GM19043 (cell line): ENCODE measurements at regions not wholly inside any gene's neighbourhood (a gene's known extent, or its start where the extent isn't known, plus 50 kb on each side); places are given as distances from the start of the nearest gene placed in this dataset.
"Not testable (repeated sequence)": the region's sequence is repeated elsewhere in the genome, so short reads cannot be mapped to it uniquely, and the experiment has no call there.

Experiments used
- ATAC-seq: cut with Tn5 transposase; IDR thresholded peaks from one replicate; pipeline ENCODE4 v1.9.1; 2021; ENCODE audit warnings: low read depth; ENCODE audit not compliant: unreplicated experiment

DNA sequence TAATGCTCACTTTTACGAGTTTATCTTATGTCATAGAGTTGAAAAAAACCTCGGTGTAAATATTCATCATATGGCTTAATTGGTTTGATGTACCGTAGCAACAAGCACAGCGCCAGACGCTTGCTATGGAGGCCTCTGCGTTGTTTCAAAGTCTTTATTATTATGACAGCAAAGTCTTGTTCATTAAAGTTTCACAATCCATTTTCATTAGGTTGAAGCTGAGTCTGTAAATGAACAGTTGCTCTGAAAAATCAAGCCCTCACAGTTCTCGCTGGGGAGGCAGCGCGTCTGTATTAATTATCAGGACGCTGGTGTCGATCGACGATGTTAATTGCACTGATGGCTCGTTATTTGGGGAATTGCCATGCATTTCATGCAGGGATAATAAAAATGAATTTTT lies 185.6 kb downstream of the INSC start:
- no peak for ATAC-seq

DNA sequence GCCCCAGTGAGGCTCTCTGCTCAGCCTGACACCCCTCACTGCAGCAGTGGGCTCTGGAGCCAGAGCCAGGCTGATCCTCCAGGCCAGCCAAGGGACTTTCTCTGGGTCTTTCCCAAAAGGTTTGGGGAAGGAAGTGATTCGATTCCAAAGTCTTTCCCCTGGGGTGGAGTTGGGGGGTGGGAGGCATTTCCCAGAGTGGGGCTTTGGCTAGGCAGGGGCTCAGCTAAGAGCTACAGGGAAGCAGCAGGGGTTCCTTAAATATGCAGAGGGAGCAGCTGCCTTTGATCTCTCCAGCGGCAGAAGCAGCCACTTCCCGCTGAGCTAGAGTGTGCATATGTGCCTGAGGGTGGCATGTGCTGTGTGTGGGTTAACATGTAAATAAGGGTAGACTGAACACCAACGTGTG lies 192.9 kb downstream of the INSC start:
- ATAC-seq = no peak

DNA sequence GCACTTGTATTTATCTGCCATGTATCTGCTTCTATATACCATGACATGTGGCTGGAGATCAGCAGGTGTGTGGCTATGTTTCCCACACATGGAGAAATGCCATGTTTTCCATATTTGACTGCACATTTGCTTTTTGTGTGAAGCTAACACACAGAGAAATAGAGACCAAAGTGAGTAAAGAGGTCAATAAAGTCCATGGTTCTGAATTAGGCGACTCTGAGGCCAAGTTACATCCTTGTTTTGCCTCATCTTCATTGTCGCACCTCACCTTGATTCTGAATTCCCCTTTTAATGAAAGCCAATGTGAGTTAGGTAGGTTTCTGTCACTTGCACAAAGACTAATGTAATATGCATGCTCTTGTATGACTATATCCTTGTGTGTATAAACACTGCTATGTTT lies 194.1 kb downstream of the INSC start:
- no peak for ATAC-seq

DNA sequence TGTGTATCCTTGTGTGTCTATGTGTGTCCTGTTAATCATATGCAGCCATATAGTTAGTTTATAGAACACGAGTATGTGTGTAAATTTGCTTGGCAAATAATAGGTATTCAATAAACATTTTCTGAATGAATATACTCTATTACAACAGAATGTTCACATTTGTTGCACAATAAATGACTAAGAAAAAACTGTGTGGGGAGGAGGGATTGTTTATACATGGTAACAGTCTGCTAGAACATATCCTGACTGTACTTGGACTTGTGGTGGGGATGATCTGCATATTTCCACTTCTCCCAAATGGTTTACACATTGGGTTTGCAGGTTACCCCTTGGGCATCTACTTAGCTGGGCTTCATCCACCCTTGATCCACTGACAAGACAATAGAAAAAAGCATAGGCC lies 194.6 kb downstream of the INSC start:
- ATAC-seq = no peak

DNA sequence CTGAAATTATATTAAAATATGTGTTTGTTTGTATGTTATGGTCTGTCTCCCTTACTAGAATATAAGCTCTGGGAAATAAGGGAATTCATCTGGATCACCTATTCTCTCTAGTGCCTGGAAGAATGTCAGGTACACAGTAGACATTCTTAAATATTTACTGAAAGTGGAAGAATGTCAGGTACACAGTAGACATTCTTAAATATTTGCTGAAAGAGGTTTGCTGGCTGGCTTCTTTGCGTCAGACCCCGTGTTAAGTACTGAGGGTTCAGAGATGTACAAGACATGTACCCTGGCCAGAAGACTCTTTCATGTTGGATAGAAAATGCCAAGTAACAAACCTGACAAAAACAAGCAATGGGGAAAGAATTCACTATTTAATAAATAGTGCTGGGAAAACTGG lies 199.1 kb downstream of the INSC start:
- no peak for ATAC-seq

DNA sequence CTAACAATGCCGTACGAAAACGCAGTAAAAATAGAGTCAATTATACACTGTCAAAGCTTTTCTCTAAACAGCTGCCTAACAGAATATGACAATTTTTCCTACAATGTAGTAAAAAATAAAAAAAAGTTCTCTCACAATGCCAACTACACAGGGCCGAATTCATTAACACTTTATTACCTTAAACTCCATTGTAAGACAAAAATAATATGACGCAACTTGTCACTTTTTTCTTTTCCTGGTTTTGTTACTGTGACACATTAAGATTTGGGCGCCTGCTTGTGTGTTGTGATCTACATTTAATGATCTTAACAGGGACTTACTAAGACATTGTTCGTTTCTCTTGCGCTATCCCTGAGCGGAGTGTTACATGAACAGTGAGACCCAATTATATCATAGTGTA lies 204.1 kb downstream of the INSC start:
- no peak for ATAC-seq

DNA sequence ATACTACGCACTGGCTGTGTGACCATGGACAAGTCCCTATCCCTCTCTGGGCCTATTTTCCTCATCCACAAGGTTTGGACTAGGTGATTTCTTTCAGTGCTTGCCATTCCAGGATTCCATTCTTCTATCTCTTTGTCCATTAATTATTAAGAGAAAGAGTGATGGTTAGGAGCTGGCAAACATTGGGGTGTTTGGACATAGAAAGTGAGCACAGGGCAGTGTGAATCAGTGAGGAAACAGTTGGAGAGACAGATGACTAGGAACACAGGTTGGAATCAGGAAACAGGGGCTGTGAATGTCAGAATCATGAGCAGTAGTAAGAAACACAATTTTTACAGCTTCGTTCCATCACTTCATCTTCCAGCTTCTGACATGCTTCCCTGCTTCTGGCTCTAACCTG lies 211.8 kb downstream of the INSC start:
- ATAC-seq = no peak

DNA sequence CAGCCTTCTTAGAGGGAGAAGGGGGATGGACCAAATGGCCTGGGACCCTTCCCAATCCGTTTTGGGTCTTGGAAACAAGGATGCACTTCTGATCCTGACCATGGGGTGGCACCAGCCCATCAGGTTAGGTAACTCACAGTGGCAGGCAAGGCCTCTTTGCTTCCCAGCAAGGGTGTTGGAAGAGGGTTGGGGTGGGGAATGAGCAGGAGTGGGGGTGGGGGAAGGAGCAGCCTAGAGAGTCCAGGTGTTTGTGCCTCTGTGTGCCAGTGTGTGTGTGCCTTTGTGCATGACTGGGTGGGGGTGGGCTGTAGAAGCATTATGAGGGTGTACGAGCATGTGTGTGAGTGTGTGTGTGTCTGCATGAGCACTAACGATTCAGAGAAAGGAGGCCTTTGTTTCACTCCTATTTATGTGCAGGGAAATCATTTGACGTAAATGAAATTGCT lies 213.1 kb downstream of the INSC start:
- no peak for ATAC-seq

DNA sequence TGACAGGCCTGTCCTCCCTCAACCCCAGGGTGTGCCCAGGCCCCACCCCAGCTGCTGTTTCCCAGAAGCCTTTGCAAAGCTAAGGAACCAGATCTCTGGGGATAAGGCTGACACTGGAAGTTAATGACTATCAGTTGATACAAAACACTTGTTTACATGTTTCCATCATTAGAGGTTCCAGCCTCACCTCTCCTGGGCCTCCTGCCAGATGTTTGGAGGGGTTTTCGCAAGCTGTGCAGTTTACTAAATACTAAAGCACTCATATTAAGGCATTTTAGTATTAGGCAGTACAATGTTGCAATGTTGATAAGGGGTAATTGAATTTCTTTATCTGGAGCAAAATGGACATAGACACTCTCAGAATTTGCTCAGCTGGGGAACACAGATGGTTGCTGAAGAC lies 218.7 kb downstream of the INSC start:
- ATAC-seq = no peak

DNA sequence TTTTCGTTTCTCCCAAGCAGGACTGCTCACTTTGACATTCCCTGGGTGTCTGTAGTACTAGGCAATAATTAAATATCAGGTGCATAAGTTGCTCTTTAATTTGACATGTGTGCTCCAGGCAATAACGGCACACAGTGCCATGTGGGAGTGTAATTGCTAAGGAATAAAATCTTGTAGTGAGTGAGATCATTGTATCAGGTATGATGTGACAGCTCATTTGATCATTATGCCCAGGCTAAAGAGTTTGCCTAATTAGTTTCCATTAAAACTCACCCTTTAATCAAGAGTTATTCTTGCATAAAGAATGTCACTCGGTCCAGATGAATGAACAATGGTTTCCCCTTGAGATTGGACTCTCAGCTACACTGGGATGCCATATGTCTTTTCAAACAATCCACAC lies 220.0 kb downstream of the INSC start:
- no peak for ATAC-seq

DNA sequence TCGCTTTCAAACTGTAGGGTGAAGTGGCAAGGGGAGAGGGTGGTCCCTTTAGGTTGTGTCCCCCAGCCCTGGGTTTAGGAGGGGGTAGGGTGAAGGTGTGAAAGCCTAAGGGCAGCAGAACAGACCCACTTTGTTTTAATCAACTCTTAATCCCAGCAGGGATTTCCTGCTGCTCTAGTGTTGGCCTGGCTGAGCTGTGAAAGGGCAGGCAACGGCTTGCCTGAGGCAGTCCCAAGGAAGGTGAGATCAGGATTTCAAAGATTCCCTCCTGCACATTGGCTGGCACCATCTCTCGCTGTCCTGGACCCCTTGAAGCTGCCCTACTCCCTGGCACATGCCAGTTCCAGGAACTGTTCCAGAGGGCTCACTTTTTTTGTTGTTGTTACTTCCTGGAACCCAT lies 221.3 kb downstream of the INSC start:
- no peak for ATAC-seq

DNA sequence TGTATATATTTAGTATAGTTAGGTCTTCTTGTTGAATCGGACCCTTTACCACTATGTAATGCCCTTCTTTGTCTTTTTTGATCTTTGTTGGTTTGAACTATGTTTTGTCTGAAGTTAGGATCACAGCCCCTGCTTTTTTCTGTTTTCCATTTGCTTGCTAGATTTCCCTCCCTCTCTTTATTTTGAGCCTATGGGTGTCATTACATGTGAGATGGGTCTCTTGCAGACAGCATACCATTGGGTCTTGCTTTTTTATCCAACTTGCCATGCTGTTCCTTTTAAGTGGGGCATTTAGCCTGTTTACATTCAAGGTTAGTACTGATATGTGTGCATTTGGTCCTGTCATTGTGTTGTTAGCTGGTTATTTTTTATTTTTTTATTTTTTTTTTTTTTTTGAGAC lies 224.6 kb downstream of the INSC start:
- no peak for ATAC-seq

DNA sequence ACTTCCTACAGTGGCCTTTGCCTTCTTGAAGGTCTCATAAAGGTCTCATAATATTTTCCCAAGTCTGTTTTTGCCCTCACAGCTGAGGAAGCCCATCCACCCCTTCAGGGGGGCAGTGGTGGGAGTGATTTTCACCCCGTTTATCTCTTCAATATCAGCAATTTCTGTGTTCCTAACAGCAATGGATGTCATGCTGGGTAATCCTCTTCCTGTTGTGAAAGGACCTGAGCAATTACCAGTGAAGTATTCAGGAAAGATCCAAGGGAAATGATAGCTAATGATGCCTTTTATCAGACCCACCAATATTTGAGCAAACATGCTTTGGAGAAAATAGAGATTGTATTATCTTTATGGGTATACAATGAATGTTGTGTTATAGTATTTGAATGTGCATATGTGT lies 226.9 kb downstream of the INSC start:
- no peak for ATAC-seq

DNA sequence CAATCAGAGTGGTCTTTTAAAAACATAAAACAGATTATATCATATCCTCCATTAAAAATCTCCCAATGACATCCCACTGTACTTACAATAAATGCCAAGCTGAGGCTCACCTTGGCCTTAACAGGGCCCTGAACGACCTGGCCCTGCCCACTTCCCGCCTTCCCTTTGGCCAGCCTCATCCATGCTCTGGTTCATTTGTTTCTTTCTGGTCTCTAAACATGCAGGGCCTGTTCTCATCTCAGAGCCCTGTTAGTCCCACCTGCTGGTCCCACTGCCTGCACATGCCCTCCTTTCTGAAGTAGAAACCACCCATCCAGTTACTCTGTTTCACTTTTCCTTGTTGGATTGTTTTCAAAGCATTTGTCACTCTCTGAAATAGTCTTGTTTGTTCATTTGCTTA lies 227.4 kb downstream of the INSC start:
- ATAC-seq = no peak

DNA sequence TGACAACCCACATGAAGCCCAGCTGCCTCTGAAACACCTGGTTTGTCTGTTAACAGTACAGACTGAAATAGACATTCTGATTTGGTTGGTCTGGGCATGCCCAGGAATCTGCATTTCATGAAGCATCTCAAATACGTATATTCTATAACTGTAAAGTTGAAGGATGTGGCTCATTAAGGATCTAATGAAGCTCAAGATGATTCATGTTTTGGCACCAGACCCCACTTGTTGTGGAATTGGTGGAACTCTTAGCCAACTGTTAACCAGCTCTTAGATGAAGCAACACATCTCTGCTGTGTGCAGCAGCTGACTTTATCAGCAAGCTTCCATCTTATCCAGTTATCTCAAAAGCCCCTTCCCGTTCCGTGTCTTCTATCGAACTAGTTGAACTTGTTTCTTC lies 232.2 kb downstream of the INSC start:
- ATAC-seq = no peak

DNA sequence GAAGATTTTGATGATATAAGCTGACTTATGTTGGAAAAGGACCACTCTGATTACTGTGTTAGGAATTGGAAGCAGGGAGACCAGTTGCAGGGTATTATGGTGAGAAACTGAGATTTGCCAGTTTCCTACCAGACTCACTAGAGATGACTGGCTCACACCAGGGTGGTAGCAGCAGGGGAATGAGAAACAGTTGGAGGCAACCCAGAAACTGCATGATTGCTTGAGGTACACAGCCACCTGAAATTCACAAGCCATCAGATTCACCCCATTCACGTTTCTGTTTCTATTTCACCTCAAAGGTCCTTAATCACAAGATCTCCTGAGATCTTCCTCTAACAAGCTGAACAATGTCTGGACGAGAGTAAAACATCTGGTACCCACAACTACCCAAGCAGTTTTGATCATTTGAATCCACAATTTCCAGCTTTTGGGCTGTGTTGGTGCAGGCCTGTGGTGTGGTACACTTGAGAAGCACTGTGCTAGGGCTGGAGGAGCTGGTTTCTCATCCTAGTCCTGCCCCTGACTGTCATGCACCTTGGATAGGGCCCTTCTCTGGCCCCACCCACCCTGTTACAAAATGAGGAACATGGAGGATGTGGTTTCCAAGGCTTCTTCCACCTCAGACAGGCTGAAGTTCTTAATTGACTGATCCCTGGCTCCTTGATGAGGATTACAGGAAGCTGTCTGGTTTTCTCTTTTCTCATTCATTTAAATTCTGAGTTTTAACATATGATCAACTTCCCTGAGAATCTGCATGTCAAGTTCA lies 233.4 kb downstream of the INSC start:
- ATAC-seq = no peak

DNA sequence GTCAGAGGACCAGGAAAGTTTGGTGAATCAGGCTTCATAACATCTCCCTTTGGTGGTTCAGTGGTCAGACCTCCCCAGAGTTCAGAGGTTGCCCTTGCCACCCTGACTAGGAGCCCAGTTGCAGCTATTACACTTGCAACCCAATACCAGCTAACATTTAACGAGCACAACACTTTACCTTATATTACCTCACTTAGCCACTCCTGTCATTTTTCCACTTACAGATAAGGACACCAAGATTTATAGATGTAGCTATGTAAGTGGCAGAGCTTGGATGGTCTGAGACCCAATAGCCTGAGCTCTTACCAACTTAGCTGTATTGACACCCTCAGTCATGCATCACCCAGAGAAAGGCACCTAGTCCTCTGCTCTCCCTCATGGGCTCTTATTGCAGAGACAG lies 234.7 kb downstream of the INSC start:
- no peak for ATAC-seq

DNA sequence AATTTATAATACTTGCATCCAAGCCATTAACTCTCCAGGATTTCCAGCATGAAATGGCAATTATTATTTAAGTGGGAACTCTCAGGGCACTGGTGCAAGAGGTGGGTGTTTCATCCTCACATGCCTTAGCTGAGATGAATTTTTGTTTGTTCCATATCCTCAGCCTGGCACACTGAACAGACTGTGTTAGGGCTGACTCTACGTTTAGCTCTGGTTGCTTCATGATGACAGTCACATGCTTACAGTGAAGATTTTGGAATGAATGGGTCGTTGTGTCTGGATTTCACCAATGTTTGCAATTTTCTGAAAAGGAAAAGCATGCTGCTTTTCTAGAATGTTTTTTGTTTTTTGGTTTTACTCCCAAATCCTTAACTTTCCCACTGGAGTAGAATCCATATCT lies 246.6 kb downstream of the INSC start:
- no peak for ATAC-seq

DNA sequence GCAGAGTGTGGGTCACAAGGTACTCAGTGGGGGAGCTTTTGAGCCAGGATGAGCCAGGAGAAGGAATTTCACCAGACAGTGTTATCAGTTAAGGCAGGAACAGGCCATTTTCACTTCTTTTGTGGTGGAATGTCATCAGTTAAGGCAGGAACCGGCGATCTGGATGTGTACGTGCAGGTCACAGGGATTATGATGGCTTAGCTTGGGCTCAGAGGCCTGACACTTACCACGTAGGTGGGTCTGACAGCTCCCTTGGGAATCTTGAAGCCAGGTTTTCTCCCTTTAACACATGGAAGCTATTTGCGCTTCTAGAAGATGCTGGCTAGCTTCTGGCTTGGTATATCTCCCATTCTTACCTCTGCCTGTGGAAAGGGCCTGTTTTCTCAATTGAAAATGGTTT lies 250.6 kb downstream of the INSC start:
- not testable (repeated sequence) for ATAC-seq

DNA sequence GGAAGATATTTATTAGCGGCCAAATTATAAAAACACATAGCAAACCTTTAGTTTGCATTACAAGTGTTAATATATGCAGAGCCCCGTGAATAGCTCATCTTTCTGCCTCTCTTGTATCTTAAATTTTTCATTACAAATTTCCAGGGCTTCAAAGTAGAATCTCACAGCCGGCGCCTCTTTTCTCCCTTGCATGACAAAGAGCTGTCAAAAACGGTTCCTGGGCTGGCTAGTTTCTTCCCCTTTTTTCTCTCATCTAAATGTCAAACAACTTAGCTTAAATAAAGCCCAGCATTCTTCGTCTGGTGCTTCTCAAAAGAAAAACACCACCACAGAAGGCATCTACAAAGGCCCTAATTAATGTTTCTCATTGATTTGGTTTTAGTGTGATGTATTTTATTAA lies 253.0 kb downstream of the INSC start:
- no peak for ATAC-seq

DNA sequence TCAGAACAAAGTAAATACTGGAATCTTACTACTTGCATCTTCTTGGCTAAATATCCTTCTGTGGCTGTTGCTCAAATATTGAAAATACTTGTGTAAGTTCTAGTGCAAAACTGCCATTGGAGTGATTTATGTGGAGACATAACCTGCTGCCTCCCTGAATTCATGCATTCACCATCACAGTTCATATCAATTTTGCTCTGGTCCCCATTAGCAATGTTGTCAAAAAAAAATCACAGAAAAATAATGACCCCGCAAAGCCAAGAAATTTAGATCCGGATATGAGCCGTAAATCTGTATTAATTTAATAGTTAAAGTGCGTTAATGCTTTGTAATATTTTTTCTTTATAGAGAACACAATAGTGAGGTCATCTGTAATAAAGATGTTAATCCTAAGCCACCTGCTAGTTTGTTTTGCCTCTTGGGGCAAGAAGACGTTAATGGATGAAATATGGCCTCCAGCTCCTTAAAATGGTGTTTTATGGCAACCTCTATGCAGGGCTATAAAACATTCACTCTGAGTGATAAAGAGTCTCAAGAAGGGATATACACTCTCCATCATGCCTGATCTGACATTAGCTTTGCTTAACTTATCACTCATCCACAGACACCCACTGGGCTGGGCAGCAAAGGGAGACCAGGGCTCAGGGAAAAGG lies 255.9 kb downstream of the INSC start:
- ATAC-seq = no peak

DNA sequence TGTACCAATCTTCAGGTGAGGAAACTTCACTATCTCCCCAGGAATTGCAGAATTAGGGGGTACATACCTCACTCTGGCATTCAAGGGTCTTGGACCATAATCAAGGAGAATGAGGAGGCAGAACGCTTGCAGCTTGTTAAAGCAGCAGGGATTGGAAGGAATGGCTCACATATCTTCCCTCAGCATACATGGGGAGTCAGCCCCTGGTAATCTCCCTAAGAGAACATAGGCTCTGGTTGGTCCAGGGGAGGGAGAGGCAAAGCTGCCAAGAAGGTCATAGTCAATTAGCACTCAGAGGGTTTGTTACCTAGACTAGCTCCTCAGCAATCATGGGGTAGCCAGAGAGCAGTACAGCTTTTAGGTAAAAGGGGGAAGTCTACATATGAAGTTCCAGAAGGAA lies 256.8 kb downstream of the INSC start:
- ATAC-seq = no peak
